SK-N-SH (cell line): ENCODE measurements at regions not wholly inside any gene's neighbourhood (a gene's known extent, or its start where the extent isn't known, plus 50 kb on each side); places are given as distances from the start of the nearest gene placed in this dataset.

ENCODE experiments used
- CTCF ChIA-PET: fragments of 300-600, 350-600 bp; formaldehyde crosslinking; extraction: SDS; loops from one replicate; lab custom pipeline; 2021; lab: Yijun Ruan, JAX
- POLR2A ChIA-PET: fragments of 350-600 bp; sonication (Branson Sonifier 250); formaldehyde crosslinking; extraction: SDS; loops from one replicate; lab custom pipeline; 2020; ENCODE audit warnings: antibody characterized with exemption, inconsistent platforms; lab: Yijun Ruan, JAX
- DNase-seq: peaks from one replicate; pipeline ENCODE4 v3.0.0; 2012
- H2AFZ ChIP-seq: fragments of 200-600 bp; sonication (generic); 2 replicates; pipeline ENCODE4 v1.8.1; 2016; ENCODE audit warnings: antibody characterized with exemption, mild to moderate bottlenecking, low read depth
- H3F3A ChIP-seq: fragments of 200-600 bp; sonication (generic); replicated peaks from 2 replicates; pipeline ENCODE3; 2016; ENCODE audit warnings: antibody characterized with exemption, mild to moderate bottlenecking; ENCODE audit not compliant: insufficient read depth
- H3K27ac ChIP-seq, 2 experiments: fragments of 200-500 bp in 1 of 2; fragments of 200-600 bp in 1 of 2; sonication (Bioruptor generic) in 1 of 2; sonication (generic), shearing (Covaris generic) in 1 of 2; 2 replicates each; pipeline versions ENCODE4 v1.5.1 to v1.6.1; 2014 to 2016; ENCODE audit warnings: low read depth in 2 of 2, inconsistent platforms in 1 of 2, low read length in 1 of 2, mild to moderate bottlenecking in 1 of 2, mixed read lengths in 1 of 2
- H3K27me3 ChIP-seq: fragments of 200-600 bp; sonication (generic), shearing (Covaris generic); 2 replicates; pipeline ENCODE4 v1.6.1; 2016; ENCODE audit warnings: mixed run types; ENCODE audit not compliant: insufficient read depth
- H3K36me3 ChIP-seq, 2 experiments: fragments of 200-500 bp in 1 of 2; fragments of 200-600 bp in 1 of 2; sonication (Bioruptor generic) in 1 of 2; sonication (generic) in 1 of 2; replicated peaks in 1 of 2; 2 replicates each; pipeline versions ENCODE3 to v1.5.1; 2014 to 2016; ENCODE audit warnings: low read length in 1 of 2, mild to moderate bottlenecking in 1 of 2; ENCODE audit not compliant: insufficient read depth in 2 of 2, control insufficient read depth in 1 of 2
- H3K4me1 ChIP-seq, 2 experiments: fragments of 200-500 bp in 1 of 2; fragments of 200-600 bp in 1 of 2; sonication (Bioruptor generic) in 1 of 2; sonication (generic), shearing (Covaris generic) in 1 of 2; 2 replicates each; pipeline versions ENCODE4 v1.5.1 to v1.6.1; 2014 to 2016; ENCODE audit warnings: low read depth in 1 of 2, low read length in 1 of 2, mixed run types in 1 of 2; ENCODE audit not compliant: insufficient read depth in 2 of 2, control insufficient read depth in 1 of 2
- H3K4me2 ChIP-seq: fragments of 200-600 bp; sonication (generic), shearing (Covaris generic); 2 replicates; pipeline ENCODE4 v1.6.1; 2017; ENCODE audit warnings: mixed run types
- H3K4me3 ChIP-seq, 2 experiments: fragments of 200-500 bp in 1 of 2; fragments of 200-600 bp in 1 of 2; sonication (Bioruptor generic) in 1 of 2; sonication (generic), shearing (Covaris generic) in 1 of 2; 2 replicates each; pipeline versions ENCODE4 v1.5.1 to v1.8.1; 2014 to 2016; ENCODE audit warnings: low read depth in 2 of 2, inconsistent platforms in 1 of 2, low read length in 1 of 2, mild to moderate bottlenecking in 1 of 2, mixed read lengths in 1 of 2, moderate library complexity in 1 of 2
- H3K79me2 ChIP-seq: fragments of 200-600 bp; sonication (generic); 2 replicates; pipeline ENCODE4 v1.8.1; 2017; ENCODE audit warnings: mild to moderate bottlenecking; ENCODE audit not compliant: insufficient read depth
- H3K9ac ChIP-seq: fragments of 200-600 bp; sonication (generic); 2 replicates; pipeline ENCODE4 v1.6.1; 2017; ENCODE audit warnings: mixed run types
- H3K9me2 ChIP-seq: fragments of 200-600 bp; sonication (generic); 2 replicates; pipeline ENCODE4 v1.6.1; 2017; ENCODE audit warnings: mixed run types
- H3K9me3 ChIP-seq: fragments of 200-600 bp; sonication (generic); 2 replicates; pipeline ENCODE4 v1.6.1; 2017; ENCODE audit warnings: mixed run types, mild to moderate bottlenecking, moderate library complexity
- H4K20me1 ChIP-seq: fragments of 200-600 bp; sonication (generic); 2 replicates; pipeline ENCODE4 v1.6.1; 2017; ENCODE audit warnings: mild to moderate bottlenecking, mixed run types; ENCODE audit not compliant: insufficient read depth
- ELF1 ChIP-seq: IDR thresholded peaks from 2 replicates; pipeline ENCODE4 v1.4.0; 2012
- FOSL2 ChIP-seq: IDR thresholded peaks from 2 replicates; pipeline ENCODE4 v1.4.0; 2012; ENCODE audit warnings: low read depth, mild to moderate bottlenecking, moderate library complexity, borderline replicate concordance
- FOXJ3 ChIP-seq: sonication (generic); formaldehyde crosslinking; IDR thresholded peaks from 2 replicates; pipeline ENCODE4 v1.5.1; 2020; ENCODE audit warnings: mild to moderate bottlenecking, missing genetic modification reagents
- FOXM1 ChIP-seq: IDR thresholded peaks from 2 replicates; pipeline ENCODE4 v1.4.0; 2012; ENCODE audit warnings: low read depth, mild to moderate bottlenecking
- GATA2 ChIP-seq: sonication (generic); formaldehyde crosslinking; IDR thresholded peaks from 2 replicates; pipeline ENCODE4 v1.5.0; 2020; ENCODE audit warnings: mild to moderate bottlenecking, missing genetic modification reagents
- JUND ChIP-seq: IDR thresholded peaks from 2 replicates; pipeline ENCODE4 v1.4.0; 2012
- NFIC ChIP-seq: IDR thresholded peaks from 2 replicates; pipeline ENCODE4 v1.4.0; 2012; ENCODE audit warnings: borderline replicate concordance
- RXRA ChIP-seq: IDR thresholded peaks from 2 replicates; pipeline ENCODE4 v1.4.0; 2012; ENCODE audit warnings: low read depth, mild to moderate bottlenecking, borderline replicate concordance
- SIN3A ChIP-seq: IDR thresholded peaks from 2 replicates; pipeline ENCODE4 v1.6.1; 2012; ENCODE audit warnings: low read depth, mild to moderate bottlenecking, low read length, moderate library complexity, borderline replicate concordance
- WGBS: methylation state at CpG from one replicate; pipeline ENCODE4 v1.1.6; 2017; ENCODE audit warnings: low lambda C conversion rate; 5-methylcytosine and 5-hydroxymethylcytosine counted together
- TF ChIP-seq, protein P1 (sequence below): fragments of 150-350 bp; IDR thresholded peaks from 2 replicates; pipeline ENCODE4 v1.6.1; 2017; ENCODE audit warnings: antibody characterized with exemption, low read length, low read depth, borderline replicate concordance
- TF ChIP-seq, protein P2 (sequence below): IDR thresholded peaks from 2 replicates; pipeline ENCODE4 v1.4.0; 2012; ENCODE audit warnings: low read depth, borderline replicate concordance

DNA sequence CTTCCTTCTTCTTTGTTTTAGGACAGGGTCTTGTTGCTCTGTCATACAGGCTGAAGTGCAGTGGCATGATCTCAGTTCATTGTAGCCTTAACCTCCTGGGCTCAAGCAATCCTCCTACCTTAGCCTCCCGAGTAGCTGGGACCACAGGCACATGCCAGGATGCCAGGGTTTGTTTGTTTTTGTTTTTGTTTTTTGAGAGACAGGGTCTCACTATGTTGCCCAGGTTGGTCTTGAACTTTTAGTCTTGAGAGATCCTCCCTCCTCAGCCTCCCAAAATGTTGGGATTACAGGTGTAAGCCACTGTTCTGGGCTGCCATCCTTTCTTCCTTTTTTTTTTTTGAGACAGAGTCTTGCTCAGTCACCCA lies 56.5 kb upstream of the SLC45A1 start:
- Histone ChIP-seq H2AFZ (no peak overlapping the region), H3K79me2 (no peaks in the 10 kb centered on the region), H3K9me3 (no peaks in the 10 kb centered on the region), H3F3A (no peaks in the 10 kb centered on the region), H3K27ac (no peak overlapping the region), H3K36me3 (no peaks in the 10 kb centered on the region), H3K4me2 (no peak overlapping the region), H3K4me1 (0 out of 4 replicates have a peak, but pooled peaks cover 0 to 4% of the 10 kb centered on the region in 2 experiments), H3K9me2 (no peaks in the 10 kb centered on the region), H3K27me3 (no peaks in the 10 kb centered on the region), H3K4me3 (no peak overlapping the region), H4K20me1 (no peaks in the 10 kb centered on the region), H3K9ac (no peak overlapping the region)
- CTCF ChIA-PET, result no interaction called here
- no peak for DNase-seq
- TF ChIP-seq ELF1 (no peak), GATA2 (CRISPR knock-in tag) (no peak), FOSL2 (no peak), JUND (no peak)
- TF ChIP-seq, protein P1, sequence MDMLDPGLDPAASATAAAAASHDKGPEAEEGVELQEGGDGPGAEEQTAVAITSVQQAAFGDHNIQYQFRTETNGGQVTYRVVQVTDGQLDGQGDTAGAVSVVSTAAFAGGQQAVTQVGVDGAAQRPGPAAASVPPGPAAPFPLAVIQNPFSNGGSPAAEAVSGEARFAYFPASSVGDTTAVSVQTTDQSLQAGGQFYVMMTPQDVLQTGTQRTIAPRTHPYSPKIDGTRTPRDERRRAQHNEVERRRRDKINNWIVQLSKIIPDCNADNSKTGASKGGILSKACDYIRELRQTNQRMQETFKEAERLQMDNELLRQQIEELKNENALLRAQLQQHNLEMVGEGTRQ, result no peak
- POLR2A ChIA-PET, result no interaction called here
- 55% methylated on average over 1 of the region's 1 CpG for WGBS

DNA sequence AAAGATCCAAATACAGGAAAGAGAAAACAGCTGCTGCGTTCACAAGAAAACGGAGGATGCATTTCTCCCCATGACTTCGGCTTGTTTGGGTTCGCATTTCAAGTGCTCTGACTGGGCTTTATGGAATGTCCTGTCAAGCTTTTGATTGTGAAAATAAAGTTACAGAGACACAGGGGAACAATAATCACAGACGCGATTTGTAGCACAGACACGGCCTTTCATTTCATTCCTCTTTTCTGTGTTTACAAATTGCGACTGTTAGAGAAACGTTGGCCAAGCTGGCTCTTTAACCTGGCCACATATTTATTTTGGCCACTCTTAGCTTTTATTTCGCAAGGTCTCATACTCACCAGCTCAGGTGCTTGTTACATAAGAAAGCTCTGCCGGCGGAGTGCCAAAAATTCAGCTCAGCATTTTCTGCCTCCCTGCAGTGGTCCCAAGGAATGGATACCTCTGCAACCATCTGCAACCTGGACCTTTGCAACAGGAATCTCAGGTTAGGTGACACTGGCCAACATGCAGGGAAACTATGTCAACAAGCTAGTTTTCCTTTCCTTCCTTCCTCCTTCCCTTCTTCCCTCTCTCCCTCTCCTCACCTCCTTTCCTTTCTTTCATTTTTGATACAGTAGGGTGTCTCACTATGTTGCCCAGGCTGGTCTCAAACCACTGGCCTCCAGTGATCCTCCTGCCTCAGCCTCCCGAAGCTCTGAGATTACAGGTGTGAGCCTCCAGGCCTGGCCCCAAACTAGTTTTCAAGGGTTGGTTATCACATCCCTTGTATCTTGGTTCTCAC lies 58.2 kb upstream of the SLC45A1 start:
- H3F3A ChIP-seq, result no peaks in the 10 kb centered on the region
- TF ChIP-seq, protein P2, sequence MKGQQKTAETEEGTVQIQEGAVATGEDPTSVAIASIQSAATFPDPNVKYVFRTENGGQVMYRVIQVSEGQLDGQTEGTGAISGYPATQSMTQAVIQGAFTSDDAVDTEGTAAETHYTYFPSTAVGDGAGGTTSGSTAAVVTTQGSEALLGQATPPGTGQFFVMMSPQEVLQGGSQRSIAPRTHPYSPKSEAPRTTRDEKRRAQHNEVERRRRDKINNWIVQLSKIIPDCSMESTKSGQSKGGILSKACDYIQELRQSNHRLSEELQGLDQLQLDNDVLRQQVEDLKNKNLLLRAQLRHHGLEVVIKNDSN, result no peak
- no peak for TF ChIP-seq NFIC
- no peak for TF ChIP-seq FOXM1
- no peak for TF ChIP-seq SIN3A
- TF ChIP-seq FOXJ3, result no peak
- no peak for TF ChIP-seq RXRA
- TF ChIP-seq GATA2 (CRISPR knock-in tag), result no peak
- POLR2A ChIA-PET, result no interaction called here
- H3K9me2 ChIP-seq, result no peaks in the 10 kb centered on the region
- H2AFZ ChIP-seq, result peak overlapping the region; percentile 48
- H3K79me2 ChIP-seq, result no peaks in the 10 kb centered on the region
- no peak overlapping the region for H3K4me3 ChIP-seq
- CTCF ChIA-PET, result interaction anchor here (0.6 to 1.4 kb wide), 2 partner anchors 11 to 321 kb away, joined by 3 to 4 read pairs; no protein-coding TSS in a partner anchor
- WGBS, result 51% methylated on average over 13 of the region's 13 CpGs
- 0 out of 4 replicates have a peak, but pooled peaks cover 0 to 4% of the 10 kb centered on the region in 2 experiments for H3K4me1 ChIP-seq
- no peaks in the 10 kb centered on the region for H4K20me1 ChIP-seq
- no peaks in the 10 kb centered on the region for H3K9me3 ChIP-seq
- no peak overlapping the region for H3K9ac ChIP-seq
- H3K36me3 ChIP-seq, result no peaks in the 10 kb centered on the region
- DNase-seq, result no peak
- no peaks in the 10 kb centered on the region for H3K27me3 ChIP-seq
- peak overlapping the region; percentile 37; the same call in 1 of the 2 replicates for H3K4me2 ChIP-seq
- no peak overlapping the region for H3K27ac ChIP-seq
